IMR-90 (cell line): ENCODE measurements at regions not wholly inside any gene's neighbourhood (a gene's known extent, or its start where the extent isn't known, plus 50 kb on each side); places are given as distances from the start of the nearest gene placed in this dataset.

Source experiments
- BHLHE40 ChIP-seq: fragments of 150-350 bp; IDR thresholded peaks from 2 replicates; pipeline ENCODE4 v1.6.1; 2016; ENCODE audit warnings: mild to moderate bottlenecking, low read depth, low read length
- CTCF ChIP-seq: conservative IDR thresholded peaks from 2 replicates; pipeline ENCODE4 v1.5.1; 2012; ENCODE audit warnings: mild to moderate bottlenecking, low read depth, low read length, improper control_type of control experiment
- SMC3 ChIP-seq: fragments of 150-350 bp; IDR thresholded peaks from 2 replicates; pipeline ENCODE4 v1.6.1; 2016; ENCODE audit warnings: low read depth, mild to moderate bottlenecking, antibody characterized with exemption, low read length, moderate library complexity

GRCh38 chr9:80875947-80876346 lies 813.4 kb downstream of the TLE1 start:
- TF ChIP-seq CTCF, result no peak
- no peak for TF ChIP-seq SMC3
- no peak for TF ChIP-seq BHLHE40
